Muscle of leg (tissue), 3 donors: ENCODE measurements at regions not wholly inside any gene's neighbourhood (a gene's known extent, or its start where the extent isn't known, plus 50 kb on each side); places are given as distances from the start of the nearest gene placed in this dataset.

ENCODE experiments used
- DNase-seq: peaks from one replicate; pipeline ENCODE4 v3.0.0; 2013
- H3K27ac ChIP-seq: one replicate; pipeline ENCODE4 v1.5.1; 2013; ENCODE audit warnings: mild to moderate bottlenecking, low read length, control low read depth
- H3K27me3 ChIP-seq: one replicate; pipeline ENCODE4 v1.6.1; 2013; ENCODE audit warnings: low read length; ENCODE audit not compliant: control insufficient read depth, insufficient read depth
- H3K36me3 ChIP-seq: one replicate; pipeline ENCODE4 v1.6.1; 2013; ENCODE audit warnings: low read length; ENCODE audit not compliant: control insufficient read depth, insufficient read depth
- H3K4me1 ChIP-seq: one replicate; pipeline ENCODE4 v1.6.1; 2013; ENCODE audit warnings: low read length; ENCODE audit not compliant: control insufficient read depth, insufficient read depth
- H3K4me3 ChIP-seq: one replicate; pipeline ENCODE4 v1.5.1; 2013; ENCODE audit warnings: low read length, control low read depth
- H3K9me3 ChIP-seq: replicated peaks from 2 replicates; pipeline ENCODE4 v1.6.1; 2013; ENCODE audit warnings: low read depth, low read length; ENCODE audit not compliant: control insufficient read depth
- WGBS: methylation state at CpG from one replicate; pipeline ENCODE4 v1.1.5; 2013; ENCODE audit warnings: missing lambda C conversion rate; ENCODE audit not compliant: insufficient coverage; 5-methylcytosine and 5-hydroxymethylcytosine counted together

- Histone ChIP-seq H3K4me3 (no peak overlapping the region), H3K27ac (no peak overlapping the region), H3K36me3 (no peaks in the 10 kb centered on the region), H3K4me1 (no peaks in the 10 kb centered on the region), H3K9me3 (no peaks in the 10 kb centered on the region), H3K27me3 (no peaks in the 10 kb centered on the region)
- 94% methylated on average over 2 of the region's 5 CpGs for WGBS
- DNase-seq = no peak
Measured at GRCh38 chr2:198775737-198776136, 682.0 kb downstream of the SATB2 start.

DNA sequence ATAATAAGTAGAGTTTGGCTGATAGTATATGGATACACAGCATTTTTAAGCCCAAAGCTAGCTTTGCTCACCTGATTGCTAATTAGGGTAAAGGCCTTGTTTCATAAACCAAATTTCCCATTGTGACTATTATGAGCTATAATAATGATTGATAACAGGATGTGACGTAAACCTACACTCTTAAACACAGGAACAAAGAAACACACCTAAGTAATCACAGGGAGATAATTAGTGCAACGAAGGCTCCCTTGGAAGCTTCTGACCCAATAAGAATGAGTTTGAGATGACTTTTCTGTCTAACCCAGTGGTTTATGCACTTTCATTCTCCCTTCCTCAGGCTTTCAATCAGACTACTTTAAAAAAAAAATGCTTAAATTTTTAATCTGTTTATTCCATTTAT, 683.2 kb downstream of the SATB2 start:
- no peaks in the 10 kb centered on the region for H3K9me3 ChIP-seq
- H3K4me1 ChIP-seq = no peaks in the 10 kb centered on the region
- H3K36me3 ChIP-seq = no peaks in the 10 kb centered on the region
- WGBS = no CpG with 5 or more reads among the region's 2 CpGs
- no peak overlapping the region for H3K27ac ChIP-seq
- no peak overlapping the region for H3K4me3 ChIP-seq
- no peaks in the 10 kb centered on the region for H3K27me3 ChIP-seq
- no peak for DNase-seq

DNA sequence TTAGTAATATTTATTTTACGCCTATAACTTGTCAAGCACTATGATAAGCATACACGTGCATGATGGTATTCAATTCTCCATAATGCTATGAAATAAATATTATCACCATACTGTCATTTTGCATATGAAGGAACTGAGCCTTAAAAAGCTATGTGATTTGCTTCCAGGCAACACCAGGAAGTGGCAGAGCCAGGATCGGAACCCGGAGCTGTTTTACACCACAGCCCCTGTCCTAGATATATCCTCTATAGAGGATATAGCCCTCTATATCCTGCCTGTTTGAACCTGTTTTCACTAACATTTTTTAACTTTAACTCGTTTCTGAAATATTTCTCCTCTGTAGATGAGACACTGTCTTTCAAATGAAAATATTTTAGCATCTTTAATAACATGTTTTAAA, 690.0 kb downstream of the SATB2 start:
- Histone ChIP-seq H3K4me3 (no peak overlapping the region), H3K4me1 (no peaks in the 10 kb centered on the region), H3K27ac (no peak overlapping the region), H3K27me3 (no peaks in the 10 kb centered on the region), H3K9me3 (no peaks in the 10 kb centered on the region), H3K36me3 (no peaks in the 10 kb centered on the region)
- no CpG with 5 or more reads among the region's 5 CpGs for WGBS
- no peak for DNase-seq

GRCh38 chr2:198763793-198764192, 693.9 kb downstream of the SATB2 start:
- no CpG with 5 or more reads among the region's 1 CpG for WGBS
- Histone ChIP-seq H3K9me3 (no peaks in the 10 kb centered on the region), H3K4me1 (no peaks in the 10 kb centered on the region), H3K4me3 (no peak overlapping the region), H3K36me3 (no peaks in the 10 kb centered on the region), H3K27ac (no peak overlapping the region), H3K27me3 (no peaks in the 10 kb centered on the region)
- no peak for DNase-seq

- H3K4me1 ChIP-seq = no peaks in the 10 kb centered on the region
- no peaks in the 10 kb centered on the region for H3K36me3 ChIP-seq
- H3K27ac ChIP-seq = no peak overlapping the region
- no peak overlapping the region for H3K4me3 ChIP-seq
- DNase-seq = no peak
- H3K27me3 ChIP-seq = no peaks in the 10 kb centered on the region
- no peaks in the 10 kb centered on the region for H3K9me3 ChIP-seq
- WGBS = 90% methylated on average over 2 of the region's 3 CpGs
Measured at GRCh38 chr2:198762441-198762840, 695.3 kb downstream of the SATB2 start.

GRCh38 chr2:198757069-198757468, 700.7 kb downstream of the SATB2 start:
- Histone ChIP-seq H3K27ac (no peak overlapping the region), H3K9me3 (no peaks in the 10 kb centered on the region), H3K4me1 (no peaks in the 10 kb centered on the region), H3K4me3 (no peak overlapping the region), H3K36me3 (no peaks in the 10 kb centered on the region), H3K27me3 (no peaks in the 10 kb centered on the region)
- 86% methylated on average over 3 of the region's 3 CpGs for WGBS
- no peak for DNase-seq

GRCh38 chr2:198756166-198756565, 701.6 kb downstream of the SATB2 start:
- no CpG with 5 or more reads among the region's 3 CpGs for WGBS
- Histone ChIP-seq H3K9me3 (no peaks in the 10 kb centered on the region), H3K27me3 (no peaks in the 10 kb centered on the region), H3K4me1 (no peaks in the 10 kb centered on the region), H3K27ac (no peak overlapping the region), H3K4me3 (no peak overlapping the region), H3K36me3 (no peaks in the 10 kb centered on the region)
- DNase-seq = peak; percentile 3

DNA sequence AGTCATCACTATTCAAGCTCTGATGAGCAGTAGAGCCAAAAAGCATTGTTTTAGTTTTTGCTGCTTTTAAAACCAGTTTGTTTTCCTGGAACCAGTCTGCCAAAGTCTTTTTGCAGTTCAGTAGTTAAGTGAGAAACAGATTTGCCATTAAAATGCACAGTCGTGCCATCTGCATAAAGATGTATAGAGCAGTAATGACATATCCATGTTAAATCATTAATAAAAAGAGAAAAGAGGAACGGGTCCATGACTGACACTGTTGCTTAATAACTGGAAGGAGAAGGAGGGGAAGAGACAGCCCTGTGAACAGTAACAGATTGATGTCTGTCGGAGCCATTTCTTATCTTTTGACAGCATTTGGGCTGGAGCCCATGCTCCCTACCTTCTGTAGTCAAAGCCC, 704.6 kb downstream of the SATB2 start:
- no CpG with 5 or more reads among the region's 3 CpGs for WGBS
- no peak overlapping the region for H3K4me3 ChIP-seq

DNA sequence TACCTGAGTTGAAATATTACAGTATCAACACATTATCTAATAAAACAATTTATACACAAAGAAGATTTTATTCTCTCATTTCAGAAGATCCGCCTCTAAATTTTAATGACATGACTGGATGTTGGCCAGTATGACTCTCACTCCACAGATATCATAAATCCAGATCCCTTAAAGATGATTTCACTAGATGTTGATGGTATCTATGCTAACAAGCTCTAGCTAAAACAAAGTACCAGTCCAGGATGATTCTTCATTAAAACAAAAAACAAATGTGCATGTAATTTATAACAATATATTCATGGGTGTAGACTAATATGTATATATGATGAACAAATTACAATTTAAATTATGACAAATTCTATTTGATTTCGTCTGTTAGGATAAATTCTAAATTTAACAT, 708.4 kb downstream of the SATB2 start:
- DNase-seq = no peak
- H3K27me3 ChIP-seq = no peaks in the 10 kb centered on the region
- no CpG with 5 or more reads among the region's 2 CpGs for WGBS
- H3K4me1 ChIP-seq = no peaks in the 10 kb centered on the region
- no peak overlapping the region for H3K4me3 ChIP-seq
- no peaks in the 10 kb centered on the region for H3K9me3 ChIP-seq
- H3K27ac ChIP-seq = no peak overlapping the region
- no peaks in the 10 kb centered on the region for H3K36me3 ChIP-seq

More for the DNA sequence above, 704.6 kb downstream of the SATB2 start:
- no peaks in the 10 kb centered on the region for H3K4me1 ChIP-seq
- H3K36me3 ChIP-seq = no peaks in the 10 kb centered on the region
- DNase-seq = no peak
- no peaks in the 10 kb centered on the region for H3K27me3 ChIP-seq
- no peaks in the 10 kb centered on the region for H3K9me3 ChIP-seq
- H3K27ac ChIP-seq = no peak overlapping the region

GRCh38 chr2:198731842-198732399, 725.8 kb downstream of the SATB2 start:
- Histone ChIP-seq H3K27ac (no peak overlapping the region), H3K9me3 (no peaks in the 10 kb centered on the region), H3K4me3 (no peak overlapping the region), H3K36me3 (no peaks in the 10 kb centered on the region), H3K27me3 (no peaks in the 10 kb centered on the region), H3K4me1 (no peaks in the 10 kb centered on the region)
- no peak for DNase-seq
- no CpG with 5 or more reads among the region's 3 CpGs for WGBS

GRCh38 chr2:198720266-198720665, 737.5 kb downstream of the SATB2 start:
- Histone ChIP-seq H3K27me3 (no peaks in the 10 kb centered on the region), H3K4me1 (no peaks in the 10 kb centered on the region), H3K27ac (no peak overlapping the region), H3K9me3 (no peaks in the 10 kb centered on the region), H3K36me3 (no peaks in the 10 kb centered on the region), H3K4me3 (no peak overlapping the region)
- no peak for DNase-seq
- WGBS = no CpG with 5 or more reads among the region's 3 CpGs
